Cardiac muscle cell (in vitro differentiated cells and primary cell): ENCODE measurements at regions not wholly inside any gene's neighbourhood (a gene's known extent, or its start where the extent isn't known, plus 50 kb on each side); places are given as distances from the start of the nearest gene placed in this dataset.

Experiments used
- DNase-seq, 2 donors: peaks; one replicate each; pipeline versions ENCODE4 v3.0.0 to v3.0.0-alpha.2; 2010 to 2017; ENCODE audit warnings: low read depth in 1 of 2, low spot score in 1 of 2
- H3K27ac ChIP-seq: fragments of 200-600 bp; sonication (generic); 2 replicates; pipeline ENCODE4 v1.5.1; 2016
- H3K27me3 ChIP-seq: fragments of 200-600 bp; sonication (generic); 2 replicates; pipeline ENCODE4 v1.6.0; 2016; ENCODE audit warnings: control low read depth
- H3K36me3 ChIP-seq: fragments of 200-600 bp; sonication (generic); 2 replicates; pipeline ENCODE4 v1.5.1; 2016; ENCODE audit warnings: control low read depth
- H3K4me1 ChIP-seq: fragments of 200-600 bp; sonication (generic); 2 replicates; pipeline ENCODE4 v1.8.1; 2017; ENCODE audit warnings: low read depth, mild to moderate bottlenecking, mixed run types
- H3K4me3 ChIP-seq: fragments of 200-600 bp; sonication (generic); 2 replicates; pipeline ENCODE4 v1.5.1; 2016; ENCODE audit warnings: mild to moderate bottlenecking
- H3K9me3 ChIP-seq: fragments of 200-600 bp; sonication (generic); 2 replicates; pipeline ENCODE4 v1.5.1; 2017; ENCODE audit warnings: low read depth, mild to moderate bottlenecking, control low read depth
- CTCF ChIP-seq: IDR thresholded peaks from 2 replicates; pipeline ENCODE4 v1.5.1; 2012; ENCODE audit warnings: low read depth, mild to moderate bottlenecking, low read length

GRCh38 chr14:48805315-48805714 is 780.9 kb downstream of the RPS29 start:
- H3K4me1 ChIP-seq, result no peaks in the 10 kb centered on the region
- TF ChIP-seq CTCF, result no peak
- H3K27ac ChIP-seq, result no peak overlapping the region
- H3K4me3 ChIP-seq, result no peak overlapping the region
- no peaks in the 10 kb centered on the region for H3K36me3 ChIP-seq
- H3K9me3 ChIP-seq, result no peaks in the 10 kb centered on the region
- no peak for DNase-seq
- H3K27me3 ChIP-seq, result peaks cover 15% of the 10 kb centered on the region

GRCh38 chr14:48792376-48793024 is 793.7 kb downstream of the RPS29 start:
- Histone ChIP-seq H3K9me3 (no peaks in the 10 kb centered on the region), H3K4me3 (no peak overlapping the region), H3K27me3 (no peaks in the 10 kb centered on the region), H3K36me3 (no peaks in the 10 kb centered on the region), H3K27ac (no peak overlapping the region), H3K4me1 (no peaks in the 10 kb centered on the region)
- no peak for DNase-seq
- TF ChIP-seq CTCF, result no peak

- Histone ChIP-seq H3K36me3 (no peaks in the 10 kb centered on the region), H3K4me3 (no peak overlapping the region), H3K27me3 (no peaks in the 10 kb centered on the region), H3K27ac (no peak overlapping the region), H3K4me1 (no peaks in the 10 kb centered on the region), H3K9me3 (no peaks in the 10 kb centered on the region)
- TF ChIP-seq CTCF, result no peak
- no peak for DNase-seq
Measured at GRCh38 chr14:48788771-48789170, 797.4 kb downstream of the RPS29 start.

GRCh38 chr14:48786498-48786897 is 799.7 kb downstream of the RPS29 start:
- Histone ChIP-seq H3K4me3 (no peak overlapping the region), H3K9me3 (no peaks in the 10 kb centered on the region), H3K27ac (no peak overlapping the region), H3K27me3 (no peaks in the 10 kb centered on the region), H3K36me3 (no peaks in the 10 kb centered on the region), H3K4me1 (no peaks in the 10 kb centered on the region)
- TF ChIP-seq CTCF, result no peak
- no peak for DNase-seq

DNA sequence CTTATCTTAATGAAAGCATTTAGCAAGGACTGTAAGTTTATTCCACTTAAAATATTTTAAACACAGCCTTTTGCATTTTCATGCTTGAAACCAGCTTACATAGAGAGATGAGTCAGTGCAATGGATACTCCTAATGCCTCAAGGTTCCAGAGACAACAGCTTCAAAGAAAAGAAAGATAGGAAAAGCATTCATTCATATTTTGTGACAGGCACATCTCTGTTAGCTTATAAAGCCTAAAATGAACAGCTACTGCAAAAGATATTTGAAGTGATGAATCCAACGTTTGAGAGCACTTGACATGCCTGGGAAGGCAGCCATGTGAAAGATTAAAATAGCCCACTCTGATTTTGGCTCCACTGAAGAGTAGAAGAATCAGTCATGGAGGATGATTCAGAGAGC is 814.5 kb downstream of the RPS29 start:
- no peak for TF ChIP-seq CTCF

More for the DNA sequence above, 814.5 kb downstream of the RPS29 start:
- Histone ChIP-seq H3K9me3 (no peaks in the 10 kb centered on the region), H3K4me3 (no peak overlapping the region), H3K27ac (peak overlapping the region; percentile 67), H3K27me3 (no peaks in the 10 kb centered on the region), H3K4me1 (peaks cover 16% of the 10 kb centered on the region), H3K36me3 (no peaks in the 10 kb centered on the region)
- DNase-seq, result peak in 1 of 2 donors; percentile 54
